ENCODE measurements at regions not wholly inside any gene's neighbourhood (a gene's known extent, or its start where the extent isn't known, plus 50 kb on each side); places are given as distances from the start of the nearest gene placed in this dataset.

- TF ChIP-seq, protein P1, sequence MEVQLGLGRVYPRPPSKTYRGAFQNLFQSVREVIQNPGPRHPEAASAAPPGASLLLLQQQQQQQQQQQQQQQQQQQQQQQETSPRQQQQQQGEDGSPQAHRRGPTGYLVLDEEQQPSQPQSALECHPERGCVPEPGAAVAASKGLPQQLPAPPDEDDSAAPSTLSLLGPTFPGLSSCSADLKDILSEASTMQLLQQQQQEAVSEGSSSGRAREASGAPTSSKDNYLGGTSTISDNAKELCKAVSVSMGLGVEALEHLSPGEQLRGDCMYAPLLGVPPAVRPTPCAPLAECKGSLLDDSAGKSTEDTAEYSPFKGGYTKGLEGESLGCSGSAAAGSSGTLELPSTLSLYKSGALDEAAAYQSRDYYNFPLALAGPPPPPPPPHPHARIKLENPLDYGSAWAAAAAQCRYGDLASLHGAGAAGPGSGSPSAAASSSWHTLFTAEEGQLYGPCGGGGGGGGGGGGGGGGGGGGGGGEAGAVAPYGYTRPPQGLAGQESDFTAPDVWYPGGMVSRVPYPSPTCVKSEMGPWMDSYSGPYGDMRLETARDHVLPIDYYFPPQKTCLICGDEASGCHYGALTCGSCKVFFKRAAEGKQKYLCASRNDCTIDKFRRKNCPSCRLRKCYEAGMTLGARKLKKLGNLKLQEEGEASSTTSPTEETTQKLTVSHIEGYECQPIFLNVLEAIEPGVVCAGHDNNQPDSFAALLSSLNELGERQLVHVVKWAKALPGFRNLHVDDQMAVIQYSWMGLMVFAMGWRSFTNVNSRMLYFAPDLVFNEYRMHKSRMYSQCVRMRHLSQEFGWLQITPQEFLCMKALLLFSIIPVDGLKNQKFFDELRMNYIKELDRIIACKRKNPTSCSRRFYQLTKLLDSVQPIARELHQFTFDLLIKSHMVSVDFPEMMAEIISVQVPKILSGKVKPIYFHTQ (CRISPR knock-in tag; IDR thresholded peaks at IDR 0.05) = no peak
- no peak for TF ChIP-seq HMGA2 (CRISPR knock-in tag; IDR thresholded peaks at IDR 0.05)
These were observed 275.2 kb upstream of the IRX2 start (continued) for GRCh38 chr5:3026651-3027050.

DNA sequence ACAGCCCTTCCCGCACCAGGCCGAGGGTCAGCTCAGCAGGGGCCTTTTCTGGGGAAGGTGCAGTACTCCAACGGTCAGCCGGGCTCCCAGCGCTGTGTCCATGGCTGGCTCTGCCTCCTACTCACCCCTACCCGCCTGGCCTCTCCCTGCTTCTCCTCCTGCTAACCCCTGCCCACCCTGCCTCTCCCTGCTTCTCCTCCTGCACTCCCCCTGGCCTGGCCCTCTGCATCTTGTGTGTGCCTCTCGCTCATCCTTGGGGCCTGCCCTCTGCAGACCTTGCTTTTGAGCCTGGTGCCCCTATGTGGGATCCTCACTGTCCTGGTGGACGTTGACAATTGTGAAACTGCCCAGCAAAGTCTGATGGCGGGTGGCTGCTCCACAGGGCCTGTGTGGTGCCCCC, 274.6 kb upstream of the IRX2 start:
- Mint-ChIP-seq H3K4me3 (no peak overlapping the region), H3K27ac (no peak overlapping the region), H3K4me1 (peaks cover 19% of the 10 kb centered on the region), H3K9me3 (peaks cover 5% of the 10 kb centered on the region), H3K27me3 (ENCODE audit: low read depth) (no peaks in the 10 kb centered on the region), H3K36me3 (no peaks in the 10 kb centered on the region)
- TF ChIP-seq PRDM15 (CRISPR knock-in tag; IDR thresholded peaks at IDR 0.05) (no peak), CBFB (CRISPR knock-in tag; IDR thresholded peaks at IDR 0.05; ENCODE audit: low read depth) (no peak)
- TF ChIP-seq, protein P2, sequence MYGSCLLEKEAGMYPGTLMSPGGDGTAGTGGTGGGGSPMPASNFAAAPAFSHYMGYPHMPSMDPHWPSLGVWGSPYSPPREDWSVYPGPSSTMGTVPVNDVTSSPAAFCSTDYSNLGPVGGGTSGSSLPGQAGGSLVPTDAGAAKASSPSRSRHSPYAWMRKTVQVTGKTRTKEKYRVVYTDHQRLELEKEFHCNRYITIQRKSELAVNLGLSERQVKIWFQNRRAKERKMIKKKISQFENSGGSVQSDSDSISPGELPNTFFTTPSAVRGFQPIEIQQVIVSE (CRISPR knock-in tag; IDR thresholded peaks at IDR 0.05; ENCODE audit: borderline replicate concordance) = no peak
- TF ChIP-seq, protein P3, sequence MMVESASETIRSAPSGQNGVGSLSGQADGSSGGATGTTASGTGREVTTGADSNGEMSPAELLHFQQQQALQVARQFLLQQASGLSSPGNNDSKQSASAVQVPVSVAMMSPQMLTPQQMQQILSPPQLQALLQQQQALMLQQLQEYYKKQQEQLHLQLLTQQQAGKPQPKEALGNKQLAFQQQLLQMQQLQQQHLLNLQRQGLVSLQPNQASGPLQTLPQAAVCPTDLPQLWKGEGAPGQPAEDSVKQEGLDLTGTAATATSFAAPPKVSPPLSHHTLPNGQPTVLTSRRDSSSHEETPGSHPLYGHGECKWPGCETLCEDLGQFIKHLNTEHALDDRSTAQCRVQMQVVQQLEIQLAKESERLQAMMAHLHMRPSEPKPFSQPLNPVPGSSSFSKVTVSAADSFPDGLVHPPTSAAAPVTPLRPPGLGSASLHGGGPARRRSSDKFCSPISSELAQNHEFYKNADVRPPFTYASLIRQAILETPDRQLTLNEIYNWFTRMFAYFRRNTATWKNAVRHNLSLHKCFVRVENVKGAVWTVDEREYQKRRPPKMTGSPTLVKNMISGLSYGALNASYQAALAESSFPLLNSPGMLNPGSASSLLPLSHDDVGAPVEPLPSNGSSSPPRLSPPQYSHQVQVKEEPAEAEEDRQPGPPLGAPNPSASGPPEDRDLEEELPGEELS (CRISPR knock-in tag; IDR thresholded peaks at IDR 0.05) = no peak
- ATAC-seq (no peak), DNase-seq (ENCODE audit: low spot score) (no peak)
- POLR2A ChIA-PET = no interaction called here
- CTCF ChIA-PET = no interaction called here

DNA sequence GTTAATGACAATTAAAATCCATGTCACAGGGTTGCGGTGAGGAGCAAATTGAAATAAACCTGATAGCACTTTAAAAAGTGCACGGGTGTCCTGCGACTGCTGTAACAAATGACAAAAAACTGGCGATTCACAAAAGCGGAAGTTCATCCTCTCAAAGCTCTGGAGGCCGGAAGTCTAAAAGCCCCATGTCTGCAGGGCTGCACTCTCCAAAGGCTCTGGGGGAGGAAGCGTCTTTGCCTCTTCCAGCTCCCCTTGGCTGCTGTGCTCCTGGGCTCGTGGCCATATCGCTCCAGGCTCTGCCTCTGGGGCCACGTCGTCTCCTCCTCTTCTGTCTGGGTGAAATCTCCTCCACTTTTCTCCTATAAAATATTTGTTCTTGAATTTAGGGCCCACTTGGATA, 273.9 kb upstream of the IRX2 start:
- Mint-ChIP-seq H3K36me3 (no peaks in the 10 kb centered on the region), H3K4me1 (peaks cover 19% of the 10 kb centered on the region), H3K4me3 (no peak overlapping the region), H3K9me3 (peaks cover 10% of the 10 kb centered on the region), H3K27ac (no peak overlapping the region), H3K27me3 (ENCODE audit: low read depth) (no peaks in the 10 kb centered on the region)
- DNase-seq (ENCODE audit: low spot score) (no peak), ATAC-seq (no peak)
- POLR2A ChIA-PET = no interaction called here
- CTCF ChIA-PET = no interaction called here
- TF ChIP-seq TEAD1 (CRISPR knock-in tag; IDR thresholded peaks at IDR 0.05) (no peak), NR1H2 (CRISPR knock-in tag; IDR thresholded peaks at IDR 0.05) (no peak), GTF2I (CRISPR knock-in tag; conservative IDR thresholded peaks at IDR 0.05) (no peak), EMX1 (CRISPR knock-in tag; IDR thresholded peaks at IDR 0.05) (no peak), ZNF263 (CRISPR knock-in tag; IDR thresholded peaks at IDR 0.05; ENCODE audit: low read depth) (no peak), CTCF (IDR thresholded peaks at IDR 0.05) (no peak), KAT7 (CRISPR knock-in tag; IDR thresholded peaks at IDR 0.05; ENCODE audit: borderline replicate concordance) (no peak), ZNF423 (CRISPR knock-in tag; IDR thresholded peaks at IDR 0.05) (no peak), MXD4 (CRISPR knock-in tag; IDR thresholded peaks at IDR 0.05; ENCODE audit: borderline replicate concordance) (no peak)
- TF ChIP-seq, protein P4, sequence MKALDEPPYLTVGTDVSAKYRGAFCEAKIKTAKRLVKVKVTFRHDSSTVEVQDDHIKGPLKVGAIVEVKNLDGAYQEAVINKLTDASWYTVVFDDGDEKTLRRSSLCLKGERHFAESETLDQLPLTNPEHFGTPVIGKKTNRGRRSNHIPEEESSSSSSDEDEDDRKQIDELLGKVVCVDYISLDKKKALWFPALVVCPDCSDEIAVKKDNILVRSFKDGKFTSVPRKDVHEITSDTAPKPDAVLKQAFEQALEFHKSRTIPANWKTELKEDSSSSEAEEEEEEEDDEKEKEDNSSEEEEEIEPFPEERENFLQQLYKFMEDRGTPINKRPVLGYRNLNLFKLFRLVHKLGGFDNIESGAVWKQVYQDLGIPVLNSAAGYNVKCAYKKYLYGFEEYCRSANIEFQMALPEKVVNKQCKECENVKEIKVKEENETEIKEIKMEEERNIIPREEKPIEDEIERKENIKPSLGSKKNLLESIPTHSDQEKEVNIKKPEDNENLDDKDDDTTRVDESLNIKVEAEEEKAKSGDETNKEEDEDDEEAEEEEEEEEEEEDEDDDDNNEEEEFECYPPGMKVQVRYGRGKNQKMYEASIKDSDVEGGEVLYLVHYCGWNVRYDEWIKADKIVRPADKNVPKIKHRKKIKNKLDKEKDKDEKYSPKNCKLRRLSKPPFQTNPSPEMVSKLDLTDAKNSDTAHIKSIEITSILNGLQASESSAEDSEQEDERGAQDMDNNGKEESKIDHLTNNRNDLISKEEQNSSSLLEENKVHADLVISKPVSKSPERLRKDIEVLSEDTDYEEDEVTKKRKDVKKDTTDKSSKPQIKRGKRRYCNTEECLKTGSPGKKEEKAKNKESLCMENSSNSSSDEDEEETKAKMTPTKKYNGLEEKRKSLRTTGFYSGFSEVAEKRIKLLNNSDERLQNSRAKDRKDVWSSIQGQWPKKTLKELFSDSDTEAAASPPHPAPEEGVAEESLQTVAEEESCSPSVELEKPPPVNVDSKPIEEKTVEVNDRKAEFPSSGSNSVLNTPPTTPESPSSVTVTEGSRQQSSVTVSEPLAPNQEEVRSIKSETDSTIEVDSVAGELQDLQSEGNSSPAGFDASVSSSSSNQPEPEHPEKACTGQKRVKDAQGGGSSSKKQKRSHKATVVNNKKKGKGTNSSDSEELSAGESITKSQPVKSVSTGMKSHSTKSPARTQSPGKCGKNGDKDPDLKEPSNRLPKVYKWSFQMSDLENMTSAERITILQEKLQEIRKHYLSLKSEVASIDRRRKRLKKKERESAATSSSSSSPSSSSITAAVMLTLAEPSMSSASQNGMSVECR (CRISPR knock-in tag; IDR thresholded peaks at IDR 0.05; ENCODE audit: borderline replicate concordance) = no peak
- TF ChIP-seq, protein P3 (CRISPR knock-in tag; IDR thresholded peaks at IDR 0.05) = no peak

Data from WTC11 (cell line).